ENCODE measurements at regions not wholly inside any gene's neighbourhood (a gene's known extent, or its start where the extent isn't known, plus 50 kb on each side); places are given as distances from the start of the nearest gene placed in this dataset.
"Not testable (repeated sequence)": the region's sequence is repeated elsewhere in the genome, so short reads cannot be mapped to it uniquely, and the experiment has no call there.

- intact Hi-C loops (cut with micrococcal nuclease) = no loop called here
Observed at GRCh38 chr6:23630726-23631635, 495.0 kb upstream of the NRSN1 start.

- intact Hi-C loops (cut with micrococcal nuclease) = no loop called here
Observed at GRCh38 chr6:23633996-23634395, 492.0 kb upstream of the NRSN1 start.

- intact Hi-C loops (cut with micrococcal nuclease) = no loop called here
Observed at GRCh38 chr6:23635150-23635549, 490.9 kb upstream of the NRSN1 start.

- intact Hi-C loops (cut with micrococcal nuclease) = no loop called here
Observed at GRCh38 chr6:23637296-23637695, 488.7 kb upstream of the NRSN1 start.

- intact Hi-C loops (cut with micrococcal nuclease) = no loop called here
Observed at GRCh38 chr6:23642849-23643248, 483.2 kb upstream of the NRSN1 start.

GRCh38 chr6:23647045-23647444, 479.0 kb upstream of the NRSN1 start:
- intact Hi-C loops (cut with micrococcal nuclease) = no loop called here

- intact Hi-C loops (cut with micrococcal nuclease) = no loop called here
Observed at GRCh38 chr6:23650676-23651075, 475.3 kb upstream of the NRSN1 start.

- intact Hi-C loops (cut with micrococcal nuclease) = no loop called here
Observed at GRCh38 chr6:23654745-23655144, 471.3 kb upstream of the NRSN1 start.

- intact Hi-C loops (cut with micrococcal nuclease) = no loop called here
Observed at GRCh38 chr6:23655525-23655924, 470.5 kb upstream of the NRSN1 start.

GRCh38 chr6:23656255-23657194, 469.5 kb upstream of the NRSN1 start:
- intact Hi-C loops (cut with micrococcal nuclease) = no loop called here

GRCh38 chr6:23659125-23659524, 466.9 kb upstream of the NRSN1 start:
- intact Hi-C loops (cut with micrococcal nuclease) = no loop called here

- intact Hi-C loops (cut with micrococcal nuclease) = no loop called here
Observed at GRCh38 chr6:23661549-23661948, 464.5 kb upstream of the NRSN1 start.

- intact Hi-C loops (cut with micrococcal nuclease) = no loop called here
Observed at GRCh38 chr6:23663096-23663495, 462.9 kb upstream of the NRSN1 start.

GRCh38 chr6:23663652-23664051, 462.4 kb upstream of the NRSN1 start:
- intact Hi-C loops (cut with micrococcal nuclease) = no loop called here

GRCh38 chr6:23665911-23666310, 460.1 kb upstream of the NRSN1 start:
- intact Hi-C loops (cut with micrococcal nuclease) = not testable (repeated sequence)

GRCh38 chr6:23672737-23673136, 453.3 kb upstream of the NRSN1 start:
- intact Hi-C loops (cut with micrococcal nuclease) = no loop called here

- intact Hi-C loops (cut with micrococcal nuclease) = no loop called here
Observed at GRCh38 chr6:23678626-23679025, 447.4 kb upstream of the NRSN1 start.

GRCh38 chr6:23681743-23682142, 444.3 kb upstream of the NRSN1 start:
- intact Hi-C loops (cut with micrococcal nuclease) = no loop called here

GRCh38 chr6:23688650-23689049, 437.4 kb upstream of the NRSN1 start:
- intact Hi-C loops (cut with micrococcal nuclease) = no loop called here

- intact Hi-C loops (cut with micrococcal nuclease) = no loop called here
Observed at GRCh38 chr6:23690453-23691049, 435.5 kb upstream of the NRSN1 start.

- intact Hi-C loops (cut with micrococcal nuclease) = no loop called here
Observed at GRCh38 chr6:23692184-23692583, 433.8 kb upstream of the NRSN1 start.

GRCh38 chr6:23696992-23697391, 429.0 kb upstream of the NRSN1 start:
- intact Hi-C loops (cut with micrococcal nuclease) = no loop called here

Measured in T-helper 1 cell treated with Interleukin-12 subunit alpha and Interleukin-12 subunit beta and Interleukin-4 antibody, amounts not matched to agents 30 ng/mL and 1 ng/mL, for 36 hours (primary cell).